ENCODE measurements at regions not wholly inside any gene's neighbourhood (a gene's known extent, or its start where the extent isn't known, plus 50 kb on each side); places are given as distances from the start of the nearest gene placed in this dataset.

DNA sequence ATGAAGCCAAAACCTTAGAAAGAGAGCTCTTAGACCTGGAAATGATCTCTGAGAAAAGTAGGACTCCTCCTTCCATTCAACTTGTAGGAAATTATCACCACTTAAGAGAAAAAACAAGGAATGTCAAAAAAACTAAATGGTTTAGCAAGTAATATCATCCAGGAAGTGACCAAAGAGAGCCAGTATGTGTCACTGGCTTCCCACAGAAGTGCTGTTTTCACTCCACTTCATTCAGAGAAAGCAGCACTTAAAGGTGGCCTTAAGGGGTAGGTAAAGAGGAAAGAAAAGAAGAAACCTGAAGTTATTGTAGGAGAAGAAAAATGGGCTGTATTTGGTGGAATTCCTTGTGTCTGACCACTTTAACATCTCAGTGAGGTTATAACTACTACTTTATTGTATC, 414.4 kb upstream of the ETAA1 start:
- DNase-seq: no peak

DNA sequence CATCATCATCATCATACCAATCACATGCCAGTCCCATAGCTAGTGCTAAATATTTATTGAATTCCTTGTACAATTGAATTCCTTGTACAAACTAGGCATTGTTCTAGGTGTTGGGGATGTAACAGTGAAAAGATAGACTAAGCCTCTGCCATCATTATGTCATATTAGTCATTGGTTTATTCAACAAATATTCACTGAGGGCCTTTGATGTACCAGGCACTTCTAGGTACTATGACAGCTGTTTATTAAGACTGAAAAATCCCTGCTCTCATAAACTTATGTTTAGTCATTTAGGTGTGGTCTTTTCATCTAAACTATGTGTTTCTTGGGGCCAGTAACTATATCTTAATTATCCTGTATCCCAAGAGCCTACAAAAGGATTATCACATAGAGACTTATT, 412.3 kb upstream of the ETAA1 start:
- no peak for DNase-seq

DNA sequence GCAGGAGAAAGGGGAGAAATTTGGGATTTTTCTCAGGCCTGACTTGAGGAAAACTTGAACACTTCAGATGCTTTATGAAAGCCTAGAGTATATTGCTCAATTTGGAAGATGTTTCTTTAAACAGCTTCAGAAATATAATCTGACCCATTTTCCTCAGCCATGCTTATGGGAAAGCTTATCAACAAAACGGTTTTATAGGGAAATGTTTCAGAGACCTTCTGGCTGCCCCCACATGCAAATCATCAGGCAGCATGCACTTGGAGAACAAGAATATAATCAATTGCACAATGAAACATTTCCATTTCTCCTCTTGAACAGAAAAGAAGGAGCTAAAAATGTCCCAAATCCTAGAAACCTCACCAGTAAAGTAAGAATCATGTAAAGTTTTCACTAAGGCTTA, 411.2 kb upstream of the ETAA1 start:
- DNase-seq: no peak

DNA sequence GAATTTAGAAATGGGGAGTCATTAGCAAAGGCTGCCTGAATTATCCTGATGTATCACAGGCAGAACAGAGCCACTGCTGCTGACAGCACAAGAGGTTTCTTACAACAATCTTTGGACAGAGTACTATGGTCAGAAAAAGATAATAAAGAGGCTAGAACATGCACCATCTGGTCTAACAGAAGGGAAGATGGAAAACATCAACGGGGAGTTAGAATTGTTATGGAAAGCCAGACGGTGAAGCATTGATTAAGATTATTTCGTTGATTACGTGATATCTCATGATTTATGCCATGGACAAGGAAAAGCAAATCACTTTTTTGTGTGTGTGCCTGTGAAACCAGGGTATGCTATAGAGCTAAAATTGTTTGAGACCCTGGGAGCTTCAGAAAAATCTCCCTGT, 409.4 kb upstream of the ETAA1 start:
- no peak for DNase-seq

DNA sequence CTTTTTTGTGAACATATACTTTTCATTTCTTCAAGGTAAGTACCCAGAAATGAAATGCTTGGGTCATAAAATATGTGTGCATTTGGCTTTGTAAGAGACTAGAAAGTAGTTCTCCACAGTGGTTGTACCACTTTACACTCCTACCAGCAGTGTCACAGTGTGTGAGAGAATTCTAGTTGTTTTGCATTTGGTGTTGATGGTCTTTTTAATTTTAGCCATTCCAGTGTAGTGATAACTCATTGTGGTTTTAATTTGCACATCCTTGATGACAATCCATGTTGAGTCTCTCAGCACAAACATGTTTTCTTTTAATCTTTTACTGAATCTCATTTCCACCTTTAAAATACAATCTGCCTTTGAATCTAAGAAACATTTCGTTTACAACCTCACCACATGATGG, 402.5 kb upstream of the ETAA1 start:
- no peak for DNase-seq

DNA sequence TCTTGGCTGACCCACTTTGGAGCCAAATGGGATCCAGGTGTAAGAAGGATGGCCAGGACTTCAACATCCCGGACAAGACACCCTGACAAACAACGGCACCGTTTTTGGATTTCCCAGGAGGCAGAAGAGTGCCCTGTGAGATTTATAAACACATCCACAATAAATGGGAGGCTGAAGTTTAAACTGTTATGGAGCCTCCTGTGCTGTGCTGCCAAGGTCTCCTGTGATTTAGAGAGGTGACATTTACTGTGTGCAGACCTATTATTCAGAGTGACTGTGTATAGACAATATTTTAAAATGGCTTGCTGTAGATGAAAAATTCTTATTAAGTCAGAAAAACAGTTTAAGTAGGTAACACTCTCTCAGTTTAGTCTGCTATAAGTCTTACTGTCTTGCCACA, 401.5 kb upstream of the ETAA1 start:
- DNase-seq: no peak

DNA sequence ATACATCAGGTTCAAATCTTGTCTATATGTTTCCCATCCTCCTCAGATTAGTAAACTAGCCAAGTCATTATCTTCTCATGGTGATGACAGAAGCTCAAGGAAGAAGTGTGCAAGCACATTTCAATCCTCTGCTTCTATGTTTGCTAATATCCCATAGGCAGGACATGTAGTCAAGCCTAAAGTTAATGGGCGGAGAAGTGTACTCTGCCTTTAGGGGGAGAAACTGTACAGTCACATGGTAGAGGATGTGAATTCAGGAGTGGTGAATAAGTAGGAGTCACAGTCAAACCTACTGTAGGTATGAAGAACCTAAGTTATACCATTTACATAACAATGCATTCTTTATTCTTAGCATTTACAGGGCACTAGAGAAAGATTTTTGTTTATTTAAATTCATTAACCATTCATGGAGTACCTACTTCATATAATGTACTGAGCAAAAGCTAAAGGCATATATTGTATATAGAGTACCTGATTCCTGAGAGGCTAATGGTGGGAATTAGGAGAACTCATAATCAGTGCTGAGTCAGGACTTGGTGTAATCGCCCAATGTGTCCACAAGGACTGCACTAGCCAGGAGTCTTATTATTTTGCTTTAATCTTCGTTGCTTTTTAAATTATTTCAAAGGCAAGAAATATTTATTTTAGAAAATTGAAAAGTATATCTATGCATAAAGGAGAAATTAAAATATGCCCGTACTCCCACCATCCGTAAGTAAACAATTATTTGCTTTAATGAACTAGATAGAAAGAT, 394.3 kb upstream of the ETAA1 start:
- DNase-seq: no peak

DNA sequence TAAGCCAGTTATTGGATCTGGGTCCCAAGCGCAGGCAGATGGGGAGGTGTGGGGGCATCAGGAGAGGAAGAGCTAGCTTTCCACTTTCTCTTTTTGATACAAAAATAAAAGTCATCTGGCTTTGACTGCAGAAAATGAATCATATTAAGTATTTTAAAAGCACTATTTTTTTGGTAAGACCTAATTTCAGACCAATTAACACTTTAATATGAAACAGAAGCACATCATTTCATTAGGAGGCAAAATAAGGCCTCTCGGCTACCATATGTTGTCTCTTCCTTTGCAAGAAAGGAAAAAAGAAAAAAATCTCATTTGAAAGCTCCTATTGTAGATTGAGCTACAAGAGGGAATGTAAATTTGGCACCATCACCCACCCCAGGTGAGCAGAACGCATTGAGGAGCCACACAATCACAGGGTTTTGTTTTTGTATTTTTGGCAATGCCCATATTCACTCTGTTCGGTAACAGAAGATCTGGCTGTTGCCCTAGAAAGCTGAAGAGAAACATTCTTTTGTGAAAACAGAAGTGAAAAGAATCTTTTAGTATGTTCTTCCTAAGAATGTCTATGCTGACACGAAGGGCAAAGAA, 390.7 kb upstream of the ETAA1 start:
- DNase-seq: no peak

DNA sequence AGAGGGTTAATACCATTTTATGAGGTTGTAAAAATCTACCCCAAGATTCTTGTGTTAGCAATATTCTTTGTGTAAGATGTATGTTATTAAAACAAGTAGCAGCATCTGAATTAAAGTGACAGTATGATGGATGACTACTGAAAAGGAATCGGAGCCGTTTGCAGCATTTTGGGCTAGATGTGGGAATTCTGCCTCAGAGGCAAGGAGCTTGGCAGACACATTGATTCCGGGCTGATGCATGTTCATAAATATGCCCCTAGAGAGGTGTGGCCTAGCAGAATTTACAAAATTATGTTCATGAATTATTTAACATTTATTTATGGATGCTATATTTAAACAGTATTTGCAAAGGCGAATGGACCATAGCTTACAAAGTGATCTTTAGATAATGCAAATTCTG, 389.0 kb upstream of the ETAA1 start:
- no peak for DNase-seq

DNA sequence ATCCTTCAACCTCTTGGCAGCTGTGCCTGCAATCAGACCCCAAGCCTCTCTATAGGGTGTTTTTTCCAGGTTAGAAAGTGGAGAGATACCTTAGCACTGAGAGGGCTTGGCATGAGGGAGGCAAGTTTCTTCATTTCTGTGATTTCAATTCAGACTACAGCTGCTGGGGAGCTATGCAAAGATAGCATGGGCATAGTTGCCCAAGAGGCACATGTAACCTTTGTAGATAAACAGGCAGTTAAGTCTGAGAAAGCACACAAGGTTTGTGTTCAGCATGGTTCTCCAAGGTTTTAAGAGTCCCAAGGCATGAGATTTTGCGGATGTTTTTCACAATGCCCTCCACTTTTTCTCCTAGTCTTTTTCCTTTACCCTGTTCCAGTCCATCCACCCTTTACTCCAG, 385.0 kb upstream of the ETAA1 start:
- DNase-seq: no peak

DNA sequence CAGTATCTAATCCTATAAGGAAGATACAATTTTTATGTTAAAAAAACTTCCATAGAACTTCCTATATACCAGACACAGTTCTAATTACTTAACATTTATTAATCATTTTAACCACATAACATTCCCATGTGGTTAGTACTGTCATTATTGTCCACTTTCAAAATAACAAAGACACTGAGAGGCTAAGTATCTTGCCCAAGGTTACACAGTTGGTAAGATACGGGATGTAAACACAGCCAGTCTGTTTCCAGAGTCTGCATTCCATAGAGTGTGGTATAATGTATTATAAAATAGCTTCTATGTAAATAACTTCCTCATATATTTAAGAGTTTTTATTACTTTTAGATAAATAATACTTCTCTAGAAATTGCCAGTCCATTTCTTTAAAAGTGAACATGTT, 383.3 kb upstream of the ETAA1 start:
- no peak for DNase-seq

DNA sequence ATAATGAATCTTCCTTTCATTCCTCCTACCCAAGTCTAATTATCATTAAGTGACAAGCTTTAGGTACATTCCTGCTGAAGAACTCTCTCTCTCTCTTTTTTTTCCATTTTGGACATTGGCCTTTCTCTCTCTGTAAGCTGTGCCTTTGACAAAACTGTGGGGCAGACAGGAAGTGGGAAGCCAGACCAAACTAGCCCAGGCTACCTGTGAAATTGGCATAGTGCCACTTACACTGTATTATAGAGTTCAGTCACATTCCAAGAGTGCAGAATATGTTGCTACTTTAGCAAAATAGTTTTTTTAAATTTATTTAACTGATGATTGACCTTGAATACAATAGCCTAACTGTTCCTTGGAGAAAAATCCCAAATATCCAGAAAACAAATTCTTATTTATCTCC, 381.5 kb upstream of the ETAA1 start:
- no peak for DNase-seq

DNA sequence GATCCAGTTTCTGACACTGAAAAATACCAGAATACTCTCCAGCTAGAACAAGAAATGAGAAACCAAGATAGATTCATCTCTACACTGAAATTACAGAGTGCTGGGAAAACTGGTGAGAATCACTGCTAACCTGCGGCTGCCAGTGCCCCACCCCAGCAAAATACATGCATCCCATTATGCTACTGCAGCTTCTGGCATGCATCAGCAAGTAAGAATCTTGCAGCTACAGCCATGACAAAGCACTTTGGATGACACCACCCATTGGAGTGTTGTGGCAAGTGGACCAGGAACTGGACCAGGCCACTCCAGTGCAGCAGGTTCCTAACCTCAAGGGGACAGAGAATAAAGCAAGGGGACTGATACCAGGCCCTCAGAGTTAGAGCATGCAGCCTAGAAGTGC, 378.8 kb upstream of the ETAA1 start:
- no peak for DNase-seq

DNA sequence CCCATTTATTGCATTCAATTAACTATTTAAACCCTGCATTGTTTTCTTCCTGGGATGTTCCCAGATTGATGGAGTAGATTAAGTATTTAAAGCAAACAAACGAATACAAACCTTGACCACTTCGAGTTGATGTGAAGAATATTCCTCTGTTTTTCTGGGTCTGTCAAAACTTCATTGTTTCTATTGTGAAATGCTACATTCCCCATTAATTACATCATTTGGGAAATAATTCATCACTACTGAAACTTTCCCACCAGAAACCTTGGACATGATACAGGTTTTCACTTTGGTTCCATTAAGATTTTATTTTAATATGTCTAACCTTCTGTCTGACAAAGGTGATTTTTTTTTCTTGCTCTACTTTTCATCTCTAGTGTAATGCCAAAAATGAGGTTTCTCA, 365.1 kb upstream of the ETAA1 start:
- DNase-seq: no peak

DNA sequence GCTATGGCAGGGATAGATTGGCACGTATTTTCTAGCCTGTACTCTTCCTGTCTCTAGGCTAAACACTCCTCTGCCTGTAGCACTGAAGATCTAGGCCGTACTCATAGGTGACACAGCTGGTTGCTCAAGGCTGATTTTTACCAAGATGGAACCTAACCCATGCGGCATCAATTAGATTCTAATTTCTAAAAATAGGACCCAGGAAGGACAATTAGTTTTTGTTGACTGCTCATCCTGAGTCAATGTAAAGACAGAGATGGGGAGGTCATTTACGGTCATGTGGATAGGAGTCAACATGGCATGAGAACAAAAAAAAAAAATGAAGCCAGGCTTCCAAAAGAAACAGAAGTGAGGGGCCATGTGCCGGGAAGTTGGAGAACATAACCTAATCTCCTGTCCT, 360.7 kb upstream of the ETAA1 start:
- DNase-seq: no peak

DNA sequence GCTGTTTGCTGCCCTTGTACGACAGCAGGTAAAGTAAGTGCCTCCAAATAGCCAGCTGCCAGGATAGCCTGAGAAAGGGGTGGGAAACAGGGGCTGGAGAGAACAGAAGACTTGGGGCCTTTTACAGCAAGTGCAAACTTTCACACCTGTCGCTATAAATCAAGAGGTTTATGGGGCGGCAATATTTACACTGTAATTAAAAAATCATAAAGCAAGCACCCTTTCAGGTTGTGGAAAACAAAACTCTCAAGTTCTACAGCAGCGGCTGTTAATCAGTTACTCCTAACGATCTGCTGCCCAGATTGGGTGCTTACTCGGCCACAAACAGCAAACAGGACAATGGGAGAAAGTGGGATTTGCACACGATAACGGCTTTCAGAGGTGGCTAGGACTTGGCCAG, 359.5 kb upstream of the ETAA1 start:
- no peak for DNase-seq

DNA sequence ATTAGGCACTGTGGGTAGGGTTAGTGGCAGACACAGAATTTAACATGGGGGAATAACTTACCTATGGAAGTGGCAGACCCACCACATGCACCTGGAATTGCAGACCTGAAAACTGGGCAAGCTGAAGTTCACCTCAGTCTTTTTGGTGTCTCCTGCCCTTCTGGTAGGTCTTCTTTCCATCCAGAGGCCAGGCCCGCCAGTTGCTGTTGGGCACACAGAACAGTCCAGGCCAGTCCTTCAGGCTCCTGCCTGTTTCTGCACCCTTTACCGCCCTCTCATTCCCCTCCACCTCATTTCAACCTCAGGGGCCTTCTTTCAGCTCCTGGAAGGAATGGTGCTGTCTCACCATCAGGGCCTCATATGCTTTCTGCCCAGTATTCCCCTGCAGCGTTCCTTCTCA, 358.9 kb upstream of the ETAA1 start:
- DNase-seq: no peak

DNA sequence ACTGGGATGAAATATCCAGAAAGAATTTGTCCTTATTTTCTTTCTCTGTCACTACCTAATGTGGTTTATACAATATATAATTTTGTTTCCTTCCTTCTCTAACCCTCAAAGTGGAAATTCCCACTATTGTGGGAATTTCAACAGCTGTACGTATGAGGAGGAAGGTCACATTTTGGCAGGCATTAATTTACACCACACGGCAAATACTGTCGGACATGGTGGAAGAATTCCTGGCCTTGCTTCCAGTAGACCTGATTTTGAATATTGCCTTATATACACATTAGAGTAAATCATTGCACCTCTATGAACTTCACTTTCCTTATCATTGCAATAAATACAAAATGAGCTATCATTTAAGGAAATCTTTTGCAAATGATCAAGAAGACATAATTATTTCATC, 358.1 kb upstream of the ETAA1 start:
- no peak for DNase-seq

DNA sequence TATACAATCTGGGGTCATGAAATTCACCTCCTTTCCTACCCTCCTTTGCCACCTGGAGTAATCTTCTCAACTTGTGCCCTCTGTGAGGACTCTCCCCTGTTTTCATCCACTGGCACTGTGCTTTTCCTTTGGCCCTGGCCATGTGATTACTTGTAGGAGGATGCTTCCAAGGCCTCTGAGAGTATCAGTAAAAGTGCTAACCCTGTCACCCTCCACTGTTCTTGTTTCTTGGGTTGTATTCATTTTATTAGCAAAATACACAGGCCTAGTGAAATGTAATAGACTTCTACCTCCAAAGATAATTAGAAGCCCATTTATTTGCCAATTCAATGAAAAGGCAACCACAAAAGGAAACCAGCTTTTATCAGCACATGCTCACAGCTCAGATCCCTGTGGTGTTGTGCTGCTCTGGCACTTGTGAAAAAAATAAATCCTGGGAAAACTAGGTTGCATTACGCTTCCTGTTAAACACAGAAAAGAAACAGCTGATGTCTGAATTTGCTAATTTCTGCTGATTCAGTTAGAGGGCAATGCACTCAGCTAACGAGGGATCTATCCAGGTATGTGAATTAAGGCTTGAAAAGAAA, 357.5 kb upstream of the ETAA1 start:
- no peak for DNase-seq

DNA sequence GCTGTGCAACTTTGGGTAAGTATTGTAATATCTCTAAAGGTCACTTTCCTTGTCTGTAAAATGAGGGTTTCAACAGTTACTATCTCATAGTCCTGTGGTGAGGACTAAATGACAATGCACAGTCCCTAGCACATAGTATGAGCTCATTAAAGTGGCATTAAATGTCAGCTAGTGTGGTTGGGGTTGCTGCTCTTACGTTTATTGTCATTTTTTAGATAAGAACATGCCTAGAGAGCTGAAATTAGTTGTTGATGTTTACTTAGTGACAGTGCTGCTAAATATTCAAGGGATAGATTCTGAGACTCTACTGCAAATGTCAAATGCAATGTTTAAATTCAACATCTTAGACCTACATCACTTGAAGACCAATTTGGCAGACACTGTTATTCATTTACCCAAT, 356.1 kb upstream of the ETAA1 start:
- no peak for DNase-seq

DNA sequence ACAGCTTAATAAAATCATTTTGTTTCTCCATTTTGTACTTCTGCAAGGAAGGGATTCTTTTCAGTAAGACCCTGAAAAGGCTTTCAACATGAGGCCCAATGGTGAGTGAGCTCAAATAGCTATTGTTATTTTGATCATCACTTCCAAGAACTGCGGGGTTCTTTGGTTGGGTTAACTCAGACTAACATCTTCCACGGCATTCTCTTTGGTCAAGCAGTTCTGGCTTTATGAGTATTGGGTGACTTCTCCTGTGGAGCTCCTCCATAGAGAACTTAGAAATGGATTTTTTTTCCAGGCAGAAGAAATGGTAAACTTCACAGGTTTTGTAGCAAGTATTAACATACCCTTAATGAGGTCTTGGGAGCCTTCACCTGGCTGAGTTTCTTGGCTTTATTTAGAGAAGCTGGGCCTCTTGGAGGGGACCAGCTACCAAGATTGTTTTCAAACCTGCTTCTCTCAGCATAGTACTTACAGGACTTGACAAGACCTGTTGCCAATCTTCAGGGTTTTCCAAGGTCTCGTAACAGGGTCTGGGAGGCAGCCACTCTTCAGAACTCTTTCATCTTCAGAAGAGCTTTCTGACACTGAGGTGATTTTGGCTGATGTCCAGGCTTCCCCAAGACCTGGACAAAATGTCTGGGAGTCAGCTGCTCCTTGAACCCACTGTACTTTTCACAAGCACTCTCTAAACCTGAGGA, 353.2 kb upstream of the ETAA1 start:
- no peak for DNase-seq

DNA sequence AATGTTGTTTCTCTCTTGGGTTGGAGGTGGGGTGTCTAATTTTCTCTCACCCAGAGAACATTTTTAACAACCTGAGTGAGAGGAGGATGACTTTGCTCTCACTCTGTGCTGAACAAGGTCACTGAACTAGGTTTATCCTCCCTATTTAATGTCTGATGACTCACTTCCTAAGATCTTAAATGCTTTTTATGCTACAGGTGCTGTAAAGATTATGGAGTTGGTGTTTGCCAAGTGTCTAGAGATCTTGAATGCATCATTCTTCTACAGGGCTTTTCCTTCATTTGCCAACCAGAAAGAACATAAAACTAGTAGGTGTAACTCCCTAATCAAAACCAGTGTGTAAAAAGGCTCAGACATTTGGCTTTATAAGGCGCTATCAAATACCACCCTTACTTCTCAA, 350.5 kb upstream of the ETAA1 start:
- DNase-seq: no peak

DNA sequence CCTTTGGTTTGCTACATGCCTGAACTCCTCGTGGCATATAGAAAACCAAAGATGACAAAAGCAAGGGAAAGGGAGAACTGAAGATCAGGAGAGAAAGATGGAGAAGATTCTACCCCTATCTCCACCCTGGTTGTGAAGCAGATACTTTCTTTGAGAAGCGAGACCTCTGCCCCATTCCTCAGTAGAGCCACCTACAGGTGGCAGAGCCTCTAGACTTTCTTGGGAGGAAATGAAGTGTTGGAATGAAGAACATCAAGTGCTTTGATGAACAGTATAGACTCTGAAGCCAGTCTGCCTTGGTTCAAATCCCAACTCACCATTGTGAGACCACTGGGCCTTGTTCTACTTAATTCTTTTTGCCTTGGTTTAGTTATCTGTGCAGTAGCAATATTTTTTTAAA, 348.8 kb upstream of the ETAA1 start:
- no peak for DNase-seq

DNA sequence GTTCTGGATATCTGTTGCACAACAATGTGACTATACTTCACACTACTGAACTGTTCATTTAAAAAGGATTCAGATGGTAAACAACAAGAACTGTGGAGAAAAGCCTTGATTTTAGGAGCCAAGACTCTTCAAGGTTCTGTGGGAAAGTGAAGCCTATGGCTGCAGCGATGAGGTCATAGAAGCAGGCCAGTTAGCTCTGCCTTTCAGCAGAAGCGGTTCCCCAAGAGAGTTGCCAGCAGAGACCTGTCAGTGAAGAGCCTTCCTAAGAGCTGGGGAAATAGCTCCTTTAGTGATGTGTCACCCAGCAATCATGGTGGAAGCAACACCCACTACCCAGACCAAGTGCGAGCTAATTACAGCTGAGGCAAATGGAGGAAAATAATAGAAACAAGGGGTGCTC, 346.5 kb upstream of the ETAA1 start:
- DNase-seq: no peak

Data from NCI-H1694 (cell line).